Transverse colon (tissue), 4 donors: ENCODE measurements at regions not wholly inside any gene's neighbourhood (a gene's known extent, or its start where the extent isn't known, plus 50 kb on each side); places are given as distances from the start of the nearest gene placed in this dataset.

Experiments
- DNase-seq: peaks from one replicate; pipeline ENCODE4 v3.0.0-alpha.2; 2019
- H3K27ac ChIP-seq, 4 donors: fragments of 200-600 bp; sonication (generic); 2 replicates each; pipeline ENCODE4 v1.5.1; 2016 to 2018; ENCODE audit warnings: inconsistent platforms in 4 of 4
- H3K27me3 ChIP-seq: fragments of 200-600 bp; sonication (generic); 2 replicates; pipeline ENCODE4 v1.5.1; 2017; ENCODE audit warnings: inconsistent platforms
- H3K36me3 ChIP-seq, 4 donors: fragments of 200-600 bp; sonication (generic); 2 replicates each; pipeline ENCODE4 v1.5.1; 2017 to 2019; ENCODE audit warnings: inconsistent platforms in 4 of 4
- H3K4me1 ChIP-seq, 4 donors: fragments of 200-600 bp; sonication (generic); 2 replicates each; pipeline ENCODE4 v1.5.1; 2017 to 2020; ENCODE audit warnings: inconsistent platforms in 4 of 4
- H3K4me3 ChIP-seq, 4 donors: fragments of 200-600 bp; sonication (generic); 1 replicate in 1 of 4; 2 replicates in 3 of 4; pipeline versions ENCODE4 v1.5.1 to v1.6.1; 2017 to 2019; ENCODE audit warnings: inconsistent platforms in 4 of 4
- H3K9me3 ChIP-seq, 2 donors: fragments of 200-600 bp; sonication (generic); 2 replicates each; pipeline ENCODE4 v1.5.1; 2017 to 2019; ENCODE audit warnings: inconsistent platforms in 2 of 2
- EP300 ChIP-seq: sonication (generic); formaldehyde crosslinking; IDR thresholded peaks from one replicate; pipeline ENCODE4 v1.6.1; 2017; ENCODE audit warnings: antibody characterized with exemption, low read depth
- POLR2A ChIP-seq: fragments of 450-650 bp; IDR thresholded peaks from one replicate; pipeline ENCODE4 v1.6.1; 2016; ENCODE audit warnings: antibody characterized with exemption, mild to moderate bottlenecking, moderate library complexity
- POLR2AphosphoS5 ChIP-seq, 3 donors: sonication (generic); formaldehyde crosslinking; IDR thresholded peaks; one replicate each; pipeline ENCODE4 v1.6.1; 2016; ENCODE audit warnings: antibody characterized with exemption in 3 of 3
- WGBS, 2 donors: methylation state at CpG; one replicate each; pipeline ENCODE4 v1.1.5; 2018; ENCODE audit warnings: low coverage in 1 of 2; 5-methylcytosine and 5-hydroxymethylcytosine counted together
- in situ Hi-C, 4 donors: fragments of 200-750 bp; cut with MboI; loops; one replicate each; pipeline versions ENCODE4 v1.15.0 to v1.15.1; 2017; ENCODE audit warnings: low sequenced_read_pairs in 3 of 4, low pct_ligation_motif_present in 1 of 4, low pct_unique_long_range_greater_than_20kb in 1 of 4
- intact Hi-C: fragments of 100-400 bp; cut with DNase I; formaldehyde crosslinking; loops from one replicate; pipeline ENCODE4 v1.15.1; 2023; ENCODE audit warnings: low total_unique reads
- TF ChIP-seq, protein P1 (sequence below), 5 experiments: fragments of 200-600 bp in 3 of 5; fragments of 450-650 bp in 2 of 5; sonication (generic) in 3 of 5; IDR thresholded peaks; 1 replicate in 2 of 5; 2 replicates in 3 of 5; pipeline ENCODE4 v1.5.1; 2016 to 2017; ENCODE audit warnings: antibody characterized with exemption in 5 of 5, inconsistent platforms in 3 of 5, mild to moderate bottlenecking in 2 of 5, moderate library complexity in 1 of 5

GRCh38 chr1:81597720-81598426 is 202.9 kb upstream of the ADGRL2 start:
- in situ Hi-C loops (no loop called here), intact Hi-C loops (no loop called here)
- Histone ChIP-seq H3K9me3 (no peaks in the 10 kb centered on the region), H3K27me3 (no peaks in the 10 kb centered on the region), H3K27ac (no peak overlapping the region), H3K4me3 (no peak overlapping the region), H3K4me1 (no peaks in the 10 kb centered on the region), H3K36me3 (no peaks in the 10 kb centered on the region)
- 62 to 79% methylated on average over 3 of the region's 3 CpGs for WGBS, 2 donors
- TF ChIP-seq POLR2A (no peak), POLR2AphosphoS5 (IDR thresholded peaks at IDR 0.05) (no peak), EP300 (no peak)
- TF ChIP-seq, protein P1, sequence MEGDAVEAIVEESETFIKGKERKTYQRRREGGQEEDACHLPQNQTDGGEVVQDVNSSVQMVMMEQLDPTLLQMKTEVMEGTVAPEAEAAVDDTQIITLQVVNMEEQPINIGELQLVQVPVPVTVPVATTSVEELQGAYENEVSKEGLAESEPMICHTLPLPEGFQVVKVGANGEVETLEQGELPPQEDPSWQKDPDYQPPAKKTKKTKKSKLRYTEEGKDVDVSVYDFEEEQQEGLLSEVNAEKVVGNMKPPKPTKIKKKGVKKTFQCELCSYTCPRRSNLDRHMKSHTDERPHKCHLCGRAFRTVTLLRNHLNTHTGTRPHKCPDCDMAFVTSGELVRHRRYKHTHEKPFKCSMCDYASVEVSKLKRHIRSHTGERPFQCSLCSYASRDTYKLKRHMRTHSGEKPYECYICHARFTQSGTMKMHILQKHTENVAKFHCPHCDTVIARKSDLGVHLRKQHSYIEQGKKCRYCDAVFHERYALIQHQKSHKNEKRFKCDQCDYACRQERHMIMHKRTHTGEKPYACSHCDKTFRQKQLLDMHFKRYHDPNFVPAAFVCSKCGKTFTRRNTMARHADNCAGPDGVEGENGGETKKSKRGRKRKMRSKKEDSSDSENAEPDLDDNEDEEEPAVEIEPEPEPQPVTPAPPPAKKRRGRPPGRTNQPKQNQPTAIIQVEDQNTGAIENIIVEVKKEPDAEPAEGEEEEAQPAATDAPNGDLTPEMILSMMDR (IDR thresholded peaks at IDR 0.05), result no peak
- DNase-seq, result no peak

GRCh38 chr1:81596341-81596740 is 204.4 kb upstream of the ADGRL2 start:
- Histone ChIP-seq H3K36me3 (no peaks in the 10 kb centered on the region), H3K4me3 (no peak overlapping the region), H3K27me3 (no peaks in the 10 kb centered on the region), H3K27ac (no peak overlapping the region), H3K9me3 (no peaks in the 10 kb centered on the region), H3K4me1 (no peaks in the 10 kb centered on the region)
- no peak for DNase-seq
- in situ Hi-C loops (no loop called here), intact Hi-C loops (no loop called here)
- TF ChIP-seq POLR2A, result no peak
- TF ChIP-seq POLR2AphosphoS5 (IDR thresholded peaks at IDR 0.05), result no peak
- TF ChIP-seq EP300, result no peak
- TF ChIP-seq, protein P1 (IDR thresholded peaks at IDR 0.05), result no peak
- 91 to 92% methylated on average over 9 to 14 of the region's 14 CpGs for WGBS, 2 donors

- no peak for DNase-seq
- intact Hi-C loops (no loop called here), in situ Hi-C loops (no loop called here)
- H3K4me3 ChIP-seq, result no peak overlapping the region
- no peaks in the 10 kb centered on the region for H3K9me3 ChIP-seq
- TF ChIP-seq EP300, result no peak
- TF ChIP-seq, protein P1 (IDR thresholded peaks at IDR 0.05), result no peak
- TF ChIP-seq POLR2AphosphoS5 (IDR thresholded peaks at IDR 0.05), result no peak
- no peak for TF ChIP-seq POLR2A
- H3K36me3 ChIP-seq, result no peaks in the 10 kb centered on the region
- WGBS, 2 donors, result 21 to 33% methylated on average over 1 of the region's 1 CpG
- no peaks in the 10 kb centered on the region for H3K27me3 ChIP-seq
- no peaks in the 10 kb centered on the region for H3K4me1 ChIP-seq
- H3K27ac ChIP-seq, result no peak overlapping the region
Measured at GRCh38 chr1:81594206-81594605, 206.5 kb upstream of the ADGRL2 start.

- intact Hi-C loops (no loop called here), in situ Hi-C loops (no loop called here)
- TF ChIP-seq EP300 (no peak), POLR2AphosphoS5 (IDR thresholded peaks at IDR 0.05) (no peak), POLR2A (no peak)
- TF ChIP-seq, protein P1 (IDR thresholded peaks at IDR 0.05), result no peak
- Histone ChIP-seq H3K9me3 (no peaks in the 10 kb centered on the region), H3K4me3 (no peak overlapping the region), H3K36me3 (no peaks in the 10 kb centered on the region), H3K27me3 (no peaks in the 10 kb centered on the region), H3K27ac (no peak overlapping the region), H3K4me1 (no peaks in the 10 kb centered on the region)
- 46 to 53% methylated on average over 2 of the region's 2 CpGs for WGBS, 2 donors
- no peak for DNase-seq
Measured at GRCh38 chr1:81592233-81592632, 208.5 kb upstream of the ADGRL2 start.
